ENCODE measurements at regions not wholly inside any gene's neighbourhood (a gene's known extent, or its start where the extent isn't known, plus 50 kb on each side); places are given as distances from the start of the nearest gene placed in this dataset.

GRCh38 chr10:131424836-131425491 lies 113.4 kb upstream of the TCERG1L start:
- no peak for DNase-seq (ENCODE audit: low read depth in 3 of 3)

- DNase-seq (ENCODE audit: low read depth in 3 of 3): no peak
Measured at GRCh38 chr10:131425752-131426533, 114.4 kb upstream of the TCERG1L start.

GRCh38 chr10:131426534-131426898 lies 115.0 kb upstream of the TCERG1L start:
- DNase-seq (ENCODE audit: low read depth in 3 of 3): no peak

- no peak for DNase-seq (ENCODE audit: low read depth in 3 of 3)
Measured at GRCh38 chr10:131427281-131427680, 115.8 kb upstream of the TCERG1L start.

GRCh38 chr10:131427901-131428300 lies 116.4 kb upstream of the TCERG1L start:
- no peak for DNase-seq (ENCODE audit: low read depth in 3 of 3)

- DNase-seq (ENCODE audit: low read depth in 3 of 3): no peak
Measured at GRCh38 chr10:131429141-131429540, 117.6 kb upstream of the TCERG1L start.

- no peak for DNase-seq (ENCODE audit: low read depth in 3 of 3)
Measured at GRCh38 chr10:131429942-131430341, 118.4 kb upstream of the TCERG1L start.

GRCh38 chr10:131430716-131431412 lies 119.3 kb upstream of the TCERG1L start:
- DNase-seq (ENCODE audit: low read depth in 3 of 3): no peak

- DNase-seq (ENCODE audit: low read depth in 3 of 3): no peak
Measured at GRCh38 chr10:131431533-131431932, 120.0 kb upstream of the TCERG1L start.

- no peak for DNase-seq (ENCODE audit: low read depth in 3 of 3)
Measured at GRCh38 chr10:131431978-131432690, 120.6 kb upstream of the TCERG1L start.

- no peak for DNase-seq (ENCODE audit: low read depth in 3 of 3)
Measured at GRCh38 chr10:131433568-131433967, 122.0 kb upstream of the TCERG1L start.

GRCh38 chr10:131435232-131435631 lies 123.7 kb upstream of the TCERG1L start:
- DNase-seq (ENCODE audit: low read depth in 3 of 3): no peak

- no peak for DNase-seq (ENCODE audit: low read depth in 3 of 3)
Measured at GRCh38 chr10:131435760-131436457, 124.4 kb upstream of the TCERG1L start.

GRCh38 chr10:131436458-131436857 lies 124.9 kb upstream of the TCERG1L start:
- DNase-seq (ENCODE audit: low read depth in 3 of 3): no peak

- DNase-seq (ENCODE audit: low read depth in 3 of 3): no peak
Measured at GRCh38 chr10:131437556-131438475, 126.3 kb upstream of the TCERG1L start.

- DNase-seq (ENCODE audit: low read depth in 3 of 3): no peak
Measured at GRCh38 chr10:131438665-131439064, 127.1 kb upstream of the TCERG1L start.

- DNase-seq (ENCODE audit: low read depth in 3 of 3): no peak
Measured at GRCh38 chr10:131439705-131440104, 128.2 kb upstream of the TCERG1L start.

- no peak for DNase-seq (ENCODE audit: low read depth in 3 of 3)
Measured at GRCh38 chr10:131440405-131441360, 129.2 kb upstream of the TCERG1L start.

- DNase-seq (ENCODE audit: low read depth in 3 of 3): no peak
Measured at GRCh38 chr10:131442271-131442670, 130.8 kb upstream of the TCERG1L start.

All from stimulated activated CD4-positive, alpha-beta T cell treated with anti-CD3 and anti-CD28 coated beads, TNF-alpha, amount 100 ng/mL, for 4 hours (primary cell).